Endodermal cell (in vitro differentiated cells): ENCODE measurements at regions not wholly inside any gene's neighbourhood (a gene's known extent, or its start where the extent isn't known, plus 50 kb on each side); places are given as distances from the start of the nearest gene placed in this dataset.

Source experiments
- DNase-seq: peaks from one replicate; pipeline ENCODE4 v3.0.0-alpha.2; 2017
- H3K27ac ChIP-seq: 2 replicates; pipeline ENCODE4 v1.5.1; 2013; ENCODE audit warnings: mild to moderate bottlenecking, low read depth, low read length, moderate library complexity
- H3K27me3 ChIP-seq: 2 replicates; pipeline ENCODE4 v1.6.1; 2013; ENCODE audit warnings: mild to moderate bottlenecking, low read length, moderate library complexity; ENCODE audit not compliant: insufficient read depth, control insufficient read depth, poor library complexity, severe bottlenecking
- H3K36me3 ChIP-seq: 2 replicates; pipeline ENCODE4 v1.7.0; 2013; ENCODE audit warnings: mild to moderate bottlenecking, low read length, moderate library complexity; ENCODE audit not compliant: control insufficient read depth, insufficient read depth
- H3K4me1 ChIP-seq: one replicate; pipeline ENCODE4 v1.7.0; 2013; ENCODE audit warnings: low read length; ENCODE audit not compliant: control insufficient read depth, insufficient read depth
- H3K4me3 ChIP-seq: 2 replicates; pipeline ENCODE4 v1.5.1; 2013; ENCODE audit warnings: mild to moderate bottlenecking, low read length, moderate library complexity
- H3K9ac ChIP-seq: 2 replicates; pipeline ENCODE4 v1.6.1; 2013; ENCODE audit warnings: mild to moderate bottlenecking, low read length, moderate library complexity; ENCODE audit not compliant: poor library complexity, severe bottlenecking; ENCODE audit errors: extremely low read depth
- H3K9me3 ChIP-seq: 2 replicates; pipeline ENCODE4 v1.6.1; 2013; ENCODE audit warnings: mild to moderate bottlenecking, low read length, moderate library complexity; ENCODE audit not compliant: control insufficient read depth
- H3K27ac Mint-ChIP-seq: 2 replicates; pipeline ENCODE4 v1.8.0; 2020; ENCODE audit warnings: mixed read lengths
- H3K27me3 Mint-ChIP-seq: 2 replicates; pipeline ENCODE4 v1.8.0; 2021; ENCODE audit warnings: mild to moderate bottlenecking, mixed read lengths; ENCODE audit not compliant: insufficient read depth
- H3K36me3 Mint-ChIP-seq: 2 replicates; pipeline ENCODE4 v1.8.0; 2020; ENCODE audit warnings: low read depth, mixed read lengths
- H3K4me1 Mint-ChIP-seq: 2 replicates; pipeline ENCODE4 v1.8.0; 2020; ENCODE audit warnings: mixed read lengths
- H3K4me3 Mint-ChIP-seq: 2 replicates; pipeline ENCODE4 v1.8.0; 2020; ENCODE audit warnings: mild to moderate bottlenecking, moderate library complexity, mixed read lengths
- H3K9me3 Mint-ChIP-seq: 2 replicates; pipeline ENCODE4 v1.8.0; 2020; ENCODE audit warnings: mild to moderate bottlenecking, mixed read lengths
- CTCF ChIP-seq: fragments of 200-600 bp; sonication (generic); conservative IDR thresholded peaks from 2 replicates; pipeline ENCODE4 v1.5.0; 2021; ENCODE audit warnings: antibody characterized with exemption, mild to moderate bottlenecking
- WGBS, 2 experiments: methylation state at CpG; one replicate each; pipeline versions ENCODE4 v1.1.5 to v1.1.7; 2013; ENCODE audit warnings: missing lambda C conversion rate in 2 of 2, mixed read lengths in 1 of 2; ENCODE audit not compliant: insufficient coverage in 1 of 2, insufficient read length in 1 of 2; 5-methylcytosine and 5-hydroxymethylcytosine counted together

GRCh38 chr3:177513815-177514610, 316.7 kb upstream of the TBL1XR1 start:
- no peaks in the 10 kb centered on the region for H3K36me3 Mint-ChIP-seq

DNA sequence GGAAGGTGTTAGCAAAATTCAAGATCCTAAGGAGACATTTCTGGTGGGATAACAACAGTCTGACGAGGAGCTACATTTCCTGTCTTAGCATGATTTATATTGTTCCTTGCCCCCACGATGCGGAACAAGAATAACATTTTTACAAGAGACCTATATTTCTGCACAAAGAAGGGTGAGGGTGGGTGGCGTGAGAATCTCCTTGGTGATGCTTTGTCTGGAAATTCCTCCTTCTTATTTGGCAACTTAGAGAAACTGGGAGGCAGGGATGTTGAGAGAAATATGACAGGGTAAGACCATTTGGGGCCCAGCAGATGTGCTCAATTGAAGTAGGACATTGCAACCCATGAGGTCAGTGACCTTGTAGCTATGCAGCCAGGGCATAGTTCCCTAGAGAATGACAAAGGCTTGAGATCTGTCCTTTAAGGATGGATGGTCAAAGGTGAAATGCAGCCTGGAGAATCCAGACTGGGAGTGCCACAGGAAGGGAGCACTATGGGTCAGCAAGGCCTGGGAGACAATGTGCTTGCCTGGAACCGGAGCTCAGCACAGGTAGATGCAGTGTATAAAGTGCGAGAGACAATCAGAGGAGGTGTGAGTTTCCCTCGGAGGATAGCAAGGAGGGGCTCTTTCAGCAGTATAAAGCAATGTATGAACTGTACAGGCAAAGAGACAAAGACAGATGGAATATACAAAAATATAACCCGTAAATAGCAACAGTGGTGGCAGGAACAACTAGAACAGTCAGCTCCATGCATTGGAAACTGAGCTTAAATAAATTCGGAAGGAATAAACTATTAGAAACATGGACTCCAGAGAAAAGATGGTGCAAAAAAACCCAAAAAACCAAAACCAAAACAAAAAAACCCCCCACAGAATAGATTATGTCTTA, 317.6 kb upstream of the TBL1XR1 start:
- Mint-ChIP-seq H3K4me3 (no peak overlapping the region), H3K27ac (no peak overlapping the region), H3K36me3 (no peaks in the 10 kb centered on the region), H3K9me3 (no peaks in the 10 kb centered on the region), H3K27me3 (no peaks in the 10 kb centered on the region), H3K4me1 (peaks cover 12% of the 10 kb centered on the region)
- H3K4me3 ChIP-seq, result no peak overlapping the region
- no peak for DNase-seq
- H3K27ac ChIP-seq, result peak overlapping the region; percentile 98
- no peaks in the 10 kb centered on the region for H3K27me3 ChIP-seq
- H3K9me3 ChIP-seq, result no peaks in the 10 kb centered on the region
- no peak for TF ChIP-seq CTCF
- H3K4me1 ChIP-seq, result peaks cover 3% of the 10 kb centered on the region
- 76 to 94% methylated on average over 3 to 9 of the region's 9 CpGs for WGBS, 2 experiments
- H3K36me3 ChIP-seq, result no peaks in the 10 kb centered on the region
- no peak overlapping the region for H3K9ac ChIP-seq

More at GRCh38 chr3:177513815-177514610, 316.7 kb upstream of the TBL1XR1 start:
- Histone ChIP-seq H3K9me3 (no peaks in the 10 kb centered on the region), H3K36me3 (no peaks in the 10 kb centered on the region), H3K4me1 (peaks cover 3% of the 10 kb centered on the region), H3K27me3 (no peaks in the 10 kb centered on the region), H3K4me3 (no peak overlapping the region), H3K27ac (peak overlapping the region; percentile 98), H3K9ac (no peak overlapping the region)
- Mint-ChIP-seq H3K27ac (no peak overlapping the region), H3K27me3 (no peaks in the 10 kb centered on the region), H3K4me3 (no peak overlapping the region), H3K4me1 (peaks cover 12% of the 10 kb centered on the region), H3K9me3 (no peaks in the 10 kb centered on the region)
- TF ChIP-seq CTCF, result no peak
- no peak for DNase-seq
- 77 to 92% methylated on average over 8 to 10 of the region's 10 CpGs for WGBS, 2 experiments

DNA sequence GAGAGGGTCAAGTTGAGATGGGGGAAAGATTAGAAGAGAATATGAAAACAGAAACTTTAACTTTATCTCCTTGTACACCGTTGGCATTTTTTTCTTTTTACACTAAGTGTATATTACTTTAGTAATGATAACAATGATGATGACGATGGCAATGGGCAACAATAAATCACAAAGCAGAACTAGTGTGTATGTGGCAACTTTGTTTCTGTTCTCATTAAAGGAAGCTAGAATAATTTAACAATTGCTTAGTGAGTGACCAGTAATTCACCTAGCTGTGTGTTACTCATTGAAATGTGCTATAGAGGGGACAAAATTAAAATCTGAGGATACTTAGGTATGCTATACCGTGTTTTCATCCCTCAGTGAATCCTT, 318.5 kb upstream of the TBL1XR1 start:
- 89 to 94% methylated on average over 2 of the region's 3 CpGs for WGBS, 2 experiments
- H3K9me3 Mint-ChIP-seq, result no peaks in the 10 kb centered on the region
- no peaks in the 10 kb centered on the region for H3K36me3 ChIP-seq
- no peaks in the 10 kb centered on the region for H3K27me3 Mint-ChIP-seq
- peak overlapping the region; percentile 98 for H3K27ac ChIP-seq
- peaks cover 12% of the 10 kb centered on the region for H3K4me1 Mint-ChIP-seq
- no peak overlapping the region for H3K9ac ChIP-seq
- no peaks in the 10 kb centered on the region for H3K36me3 Mint-ChIP-seq
- no peaks in the 10 kb centered on the region for H3K9me3 ChIP-seq
- DNase-seq, result no peak
- no peak for TF ChIP-seq CTCF
- H3K4me1 ChIP-seq, result peaks cover 3% of the 10 kb centered on the region
- H3K4me3 ChIP-seq, result no peak overlapping the region
- H3K4me3 Mint-ChIP-seq, result no peak overlapping the region
- H3K27me3 ChIP-seq, result no peaks in the 10 kb centered on the region
- no peak overlapping the region for H3K27ac Mint-ChIP-seq
